Activated naive CD8-positive, alpha-beta T cell (primary cell): ENCODE measurements at regions not wholly inside any gene's neighbourhood (a gene's known extent, or its start where the extent isn't known, plus 50 kb on each side); places are given as distances from the start of the nearest gene placed in this dataset.

ENCODE experiments used
- H3K27ac Mint-ChIP-seq: one replicate; pipeline ENCODE4 v1.8.0; 2021; ENCODE audit warnings: mixed read lengths
- H3K27me3 Mint-ChIP-seq: one replicate; pipeline ENCODE4 v1.8.0; 2021; ENCODE audit warnings: mixed read lengths
- H3K36me3 Mint-ChIP-seq: one replicate; pipeline ENCODE4 v1.8.0; 2021; ENCODE audit warnings: mixed read lengths
- H3K4me1 Mint-ChIP-seq: one replicate; pipeline ENCODE4 v1.8.0; 2021; ENCODE audit warnings: low read depth, mixed read lengths
- H3K4me3 Mint-ChIP-seq: one replicate; pipeline ENCODE4 v1.8.0; 2021; ENCODE audit warnings: mild to moderate bottlenecking, mixed read lengths
- H3K9me3 Mint-ChIP-seq: one replicate; pipeline ENCODE4 v1.8.0; 2021; ENCODE audit warnings: low read depth, mixed read lengths

DNA sequence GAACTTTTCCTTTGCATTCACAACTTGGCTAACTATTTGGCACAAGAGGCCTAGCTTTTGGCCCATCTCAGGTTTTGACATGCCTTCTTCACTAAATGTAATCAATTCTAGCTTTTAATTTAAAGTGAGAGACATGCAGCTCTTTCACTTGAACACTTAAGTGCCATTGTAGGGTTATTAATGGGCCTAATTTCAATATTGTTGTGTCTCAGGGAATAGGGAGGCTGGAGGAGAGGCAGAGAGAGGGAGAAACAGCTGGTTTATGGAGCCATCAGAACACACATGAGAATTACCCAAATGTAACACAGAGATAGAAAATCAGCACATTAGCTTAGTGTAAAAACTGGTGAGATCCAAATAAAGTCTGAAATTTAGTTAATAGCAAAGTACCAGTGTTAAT is 157.4 kb downstream of the RPAP3 start:
- peaks cover 5% of the 10 kb centered on the region for H3K36me3 Mint-ChIP-seq
- peaks cover 10% of the 10 kb centered on the region for H3K4me1 Mint-ChIP-seq
- no peak overlapping the region for H3K4me3 Mint-ChIP-seq
- no peaks in the 10 kb centered on the region for H3K27me3 Mint-ChIP-seq
- H3K27ac Mint-ChIP-seq = no peak overlapping the region
- peaks cover 8% of the 10 kb centered on the region for H3K9me3 Mint-ChIP-seq

- H3K27me3 Mint-ChIP-seq = no peaks in the 10 kb centered on the region
- H3K9me3 Mint-ChIP-seq = peaks cover 3% of the 10 kb centered on the region
- no peak overlapping the region for H3K27ac Mint-ChIP-seq
- H3K4me3 Mint-ChIP-seq = no peak overlapping the region
- H3K4me1 Mint-ChIP-seq = peaks cover 10% of the 10 kb centered on the region
- peaks cover 2% of the 10 kb centered on the region for H3K36me3 Mint-ChIP-seq
Measured at GRCh38 chr12:47547077-47547476, 158.8 kb downstream of the RPAP3 start.

DNA sequence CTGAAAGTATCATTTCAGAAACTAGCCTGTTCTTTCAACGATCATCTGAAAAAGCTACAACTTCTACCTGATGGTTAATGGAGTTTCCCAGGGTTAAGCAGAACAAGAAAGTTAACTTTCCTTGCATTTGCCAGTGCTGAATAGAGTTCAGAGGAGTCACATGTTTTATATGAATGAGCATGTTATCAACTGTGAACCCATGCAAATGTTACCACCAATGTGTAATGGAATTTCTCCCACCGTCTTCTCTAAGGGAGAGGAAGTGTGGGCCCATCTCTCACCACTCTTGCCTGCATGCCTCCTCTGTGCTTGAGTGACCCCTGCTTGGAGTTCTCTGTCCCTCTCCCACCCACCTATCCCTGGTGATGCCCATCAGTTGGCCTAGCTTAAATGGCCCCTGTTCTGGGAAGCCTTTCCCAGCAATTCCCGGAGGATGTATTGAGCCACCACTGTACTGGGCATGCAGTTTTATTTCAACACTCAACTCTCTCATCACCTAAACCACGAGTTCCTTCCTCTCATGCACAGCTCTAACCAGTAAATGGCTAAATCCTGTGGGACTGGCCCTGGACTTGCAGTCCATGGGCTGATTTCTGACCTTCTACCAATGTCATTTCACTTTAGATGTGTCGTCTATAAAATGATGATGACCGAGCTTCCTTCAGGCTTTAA is 159.8 kb downstream of the RPAP3 start:
- H3K27me3 Mint-ChIP-seq = no peaks in the 10 kb centered on the region
- H3K36me3 Mint-ChIP-seq = peaks cover 2% of the 10 kb centered on the region
- peaks cover 3% of the 10 kb centered on the region for H3K9me3 Mint-ChIP-seq
- H3K27ac Mint-ChIP-seq = no peak overlapping the region
- peaks cover 14% of the 10 kb centered on the region for H3K4me1 Mint-ChIP-seq
- no peak overlapping the region for H3K4me3 Mint-ChIP-seq

DNA sequence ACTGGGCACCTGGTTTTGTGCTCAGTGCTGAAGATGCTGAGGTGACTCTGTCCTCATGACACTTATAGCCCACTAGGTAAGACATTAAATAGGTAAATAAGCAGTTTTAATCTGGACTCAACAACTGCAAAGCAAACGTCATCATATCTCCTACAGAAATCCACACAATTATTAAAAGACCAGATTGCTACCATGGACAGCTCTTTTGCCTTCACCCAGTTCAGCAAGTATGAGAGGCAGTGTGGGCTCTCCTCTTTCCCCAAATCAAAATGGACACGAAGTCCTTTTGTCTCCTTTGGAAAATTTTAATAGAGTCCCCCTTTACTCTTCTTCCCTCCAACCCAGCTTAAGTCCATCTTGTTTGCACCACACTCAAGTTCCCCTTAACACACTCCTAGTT is 171.1 kb downstream of the RPAP3 start:
- Mint-ChIP-seq H3K36me3 (peaks cover 10% of the 10 kb centered on the region), H3K27ac (no peak overlapping the region), H3K4me3 (no peak overlapping the region), H3K9me3 (peaks cover 17% of the 10 kb centered on the region), H3K4me1 (peaks cover 5% of the 10 kb centered on the region), H3K27me3 (no peaks in the 10 kb centered on the region)

GRCh38 chr12:47530050-47530449 is 175.8 kb downstream of the RPAP3 start:
- Mint-ChIP-seq H3K9me3 (peaks cover 31% of the 10 kb centered on the region), H3K4me3 (no peak overlapping the region)

DNA sequence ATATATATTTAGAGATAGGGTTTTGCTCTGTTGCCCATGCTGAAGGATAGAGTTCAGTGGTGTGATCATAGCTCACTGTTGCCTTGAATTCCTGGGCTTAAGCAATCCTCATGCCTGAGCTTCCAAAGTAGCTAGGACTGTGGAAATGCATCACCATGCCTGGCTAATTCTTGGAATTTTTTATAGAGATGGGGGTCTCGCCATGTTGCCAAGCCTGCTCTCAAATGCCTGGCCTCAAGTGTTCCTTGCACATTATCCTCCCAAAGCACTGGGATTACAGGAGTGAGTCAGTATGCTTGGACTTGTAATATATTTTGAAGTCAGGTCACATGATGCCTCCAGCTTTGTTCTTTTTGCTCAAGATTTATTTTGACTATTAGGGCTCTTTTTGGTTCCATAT is 178.0 kb downstream of the RPAP3 start:
- no peaks in the 10 kb centered on the region for H3K27me3 Mint-ChIP-seq
- H3K4me3 Mint-ChIP-seq = no peak overlapping the region
- no peak overlapping the region for H3K27ac Mint-ChIP-seq
- peaks cover 11% of the 10 kb centered on the region for H3K36me3 Mint-ChIP-seq
- peaks cover 28% of the 10 kb centered on the region for H3K9me3 Mint-ChIP-seq
- H3K4me1 Mint-ChIP-seq = no peaks in the 10 kb centered on the region

More at GRCh38 chr12:47530050-47530449, 175.8 kb downstream of the RPAP3 start:
- Mint-ChIP-seq H3K27ac (no peak overlapping the region), H3K4me1 (no peaks in the 10 kb centered on the region), H3K27me3 (no peaks in the 10 kb centered on the region), H3K36me3 (peaks cover 14% of the 10 kb centered on the region)

GRCh38 chr12:47520029-47520428 is 185.8 kb downstream of the RPAP3 start:
- Mint-ChIP-seq H3K36me3 (peaks cover 12% of the 10 kb centered on the region), H3K4me1 (no peaks in the 10 kb centered on the region), H3K27me3 (no peaks in the 10 kb centered on the region), H3K9me3 (peaks cover 4% of the 10 kb centered on the region), H3K4me3 (no peak overlapping the region), H3K27ac (no peak overlapping the region)

DNA sequence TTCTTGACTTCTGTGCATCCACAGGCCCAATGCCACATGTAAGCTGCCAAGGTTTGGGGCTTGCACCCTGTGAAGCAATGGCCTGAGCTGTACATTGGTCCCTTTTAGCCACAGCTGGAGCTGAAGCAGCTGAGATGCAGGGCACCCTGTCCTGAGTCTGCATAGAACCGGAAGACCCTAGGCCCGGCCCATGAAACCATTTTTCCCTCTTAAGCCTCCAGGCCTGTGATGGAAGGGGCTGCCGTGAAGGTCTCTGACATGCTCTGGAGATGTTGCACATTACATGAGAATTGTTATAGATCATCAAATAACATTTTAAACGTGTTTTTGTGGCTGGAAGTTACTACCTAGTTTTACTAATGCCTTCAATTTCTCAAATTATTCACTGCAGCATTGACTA is 188.7 kb downstream of the RPAP3 start:
- Mint-ChIP-seq H3K4me3 (no peak overlapping the region), H3K4me1 (no peaks in the 10 kb centered on the region), H3K27ac (no peak overlapping the region), H3K27me3 (no peaks in the 10 kb centered on the region), H3K36me3 (peaks cover 21% of the 10 kb centered on the region), H3K9me3 (peaks cover 10% of the 10 kb centered on the region)

GRCh38 chr12:47509398-47509851 is 196.4 kb downstream of the RPAP3 start:
- H3K4me3 Mint-ChIP-seq = no peak overlapping the region
- H3K27me3 Mint-ChIP-seq = no peaks in the 10 kb centered on the region
- no peak overlapping the region for H3K27ac Mint-ChIP-seq
- H3K9me3 Mint-ChIP-seq = peaks cover 7% of the 10 kb centered on the region
- peaks cover 6% of the 10 kb centered on the region for H3K36me3 Mint-ChIP-seq
- H3K4me1 Mint-ChIP-seq = peaks cover 2% of the 10 kb centered on the region

DNA sequence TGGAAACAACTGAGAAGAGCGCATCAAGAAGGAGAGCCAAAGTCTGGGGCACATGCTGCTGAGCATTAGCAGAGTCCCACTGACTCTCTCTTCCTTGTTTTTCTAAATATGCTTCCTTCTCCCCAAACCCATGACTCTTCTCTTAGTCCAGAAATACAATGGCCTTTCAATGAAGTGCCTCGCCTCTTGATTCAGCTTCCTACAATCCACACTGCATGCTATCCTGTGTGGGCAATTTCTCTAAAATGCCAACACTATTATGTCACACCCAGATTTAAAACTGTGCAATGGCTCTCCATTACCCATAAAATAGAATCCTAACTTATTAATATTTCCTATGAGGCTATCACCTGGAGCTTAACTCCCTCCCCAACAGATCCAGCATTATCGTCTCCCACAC is 198.6 kb downstream of the RPAP3 start:
- peaks cover 2% of the 10 kb centered on the region for H3K4me1 Mint-ChIP-seq
- H3K4me3 Mint-ChIP-seq = no peak overlapping the region

GRCh38 chr12:47504775-47505446 is 200.9 kb downstream of the RPAP3 start:
- Mint-ChIP-seq H3K4me1 (peaks cover 2% of the 10 kb centered on the region), H3K27me3 (no peaks in the 10 kb centered on the region), H3K27ac (no peak overlapping the region), H3K9me3 (peaks cover 9% of the 10 kb centered on the region), H3K4me3 (no peak overlapping the region), H3K36me3 (no peaks in the 10 kb centered on the region)

More for the DNA sequence above, 198.6 kb downstream of the RPAP3 start:
- H3K36me3 Mint-ChIP-seq = no peaks in the 10 kb centered on the region
- H3K27ac Mint-ChIP-seq = no peak overlapping the region
- peaks cover 5% of the 10 kb centered on the region for H3K9me3 Mint-ChIP-seq
- H3K27me3 Mint-ChIP-seq = no peaks in the 10 kb centered on the region

- H3K9me3 Mint-ChIP-seq = no peaks in the 10 kb centered on the region
- no peak overlapping the region for H3K4me3 Mint-ChIP-seq
- peaks cover under 1% of the 10 kb centered on the region for H3K4me1 Mint-ChIP-seq
- no peaks in the 10 kb centered on the region for H3K27me3 Mint-ChIP-seq
- H3K27ac Mint-ChIP-seq = no peak overlapping the region
- H3K36me3 Mint-ChIP-seq = peaks cover 3% of the 10 kb centered on the region
Measured at GRCh38 chr12:47493801-47494200, 212.0 kb downstream of the RPAP3 start.

- no peaks in the 10 kb centered on the region for H3K27me3 Mint-ChIP-seq
- H3K27ac Mint-ChIP-seq = no peak overlapping the region
- no peak overlapping the region for H3K4me3 Mint-ChIP-seq
- H3K4me1 Mint-ChIP-seq = peaks cover 13% of the 10 kb centered on the region
- peaks cover 5% of the 10 kb centered on the region for H3K9me3 Mint-ChIP-seq
- peaks cover 13% of the 10 kb centered on the region for H3K36me3 Mint-ChIP-seq
Measured at GRCh38 chr12:47491516-47492305, 214.1 kb downstream of the RPAP3 start.

DNA sequence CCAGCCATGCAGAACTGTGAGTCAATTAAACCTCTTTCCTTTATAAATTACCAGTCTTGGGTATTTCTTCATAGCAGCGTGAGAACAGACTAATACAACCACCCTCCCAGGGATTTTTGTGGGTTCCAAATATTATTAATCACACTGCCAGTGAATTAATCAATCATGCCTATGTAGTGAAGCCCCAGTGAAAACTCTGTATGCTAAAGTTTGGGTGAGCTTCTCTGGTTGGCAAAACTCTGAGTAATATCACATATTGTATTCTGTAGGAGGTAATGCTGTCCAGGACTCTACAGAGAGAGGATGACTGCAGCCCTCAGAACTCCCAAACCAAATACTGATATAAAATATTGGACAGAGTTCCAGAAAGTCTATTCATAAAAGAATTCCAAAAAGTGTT is 216.9 kb downstream of the RPAP3 start:
- Mint-ChIP-seq H3K9me3 (peaks cover 10% of the 10 kb centered on the region), H3K4me3 (no peak overlapping the region), H3K36me3 (peaks cover 13% of the 10 kb centered on the region), H3K4me1 (peaks cover 13% of the 10 kb centered on the region), H3K27me3 (no peaks in the 10 kb centered on the region), H3K27ac (no peak overlapping the region)

GRCh38 chr12:47481041-47481440 is 224.8 kb downstream of the RPAP3 start:
- Mint-ChIP-seq H3K27me3 (no peaks in the 10 kb centered on the region), H3K9me3 (peaks cover 29% of the 10 kb centered on the region), H3K36me3 (peaks cover 26% of the 10 kb centered on the region), H3K4me1 (no peaks in the 10 kb centered on the region), H3K4me3 (no peak overlapping the region), H3K27ac (no peak overlapping the region)
